ENCODE measurements at regions not wholly inside any gene's neighbourhood (a gene's known extent, or its start where the extent isn't known, plus 50 kb on each side); places are given as distances from the start of the nearest gene placed in this dataset.
A peak's percentile ranks its signal among the peaks of the same experiment; 100 is the strongest.

- no peaks in the 10 kb centered on the region for H3K4me1 Mint-ChIP-seq (ENCODE audit: unreplicated experiment)
- no peak overlapping the region for H3K4me3 Mint-ChIP-seq (ENCODE audit: unreplicated experiment)
- no peaks in the 10 kb centered on the region for H3K9me3 Mint-ChIP-seq (ENCODE audit: unreplicated experiment)
- H3K27ac Mint-ChIP-seq (ENCODE audit: unreplicated experiment), result no peak overlapping the region
- no peak for TF ChIP-seq CTCF (IDR thresholded peaks at IDR 0.05; ENCODE audit: unreplicated experiment)
- H3K27me3 Mint-ChIP-seq (ENCODE audit: unreplicated experiment), result no peaks in the 10 kb centered on the region
- H3K36me3 Mint-ChIP-seq (ENCODE audit: low read depth, unreplicated experiment), result no peaks in the 10 kb centered on the region
- DNase-seq (ENCODE audit: low spot score), result no peak
Observed at GRCh38 chr10:8898745-8899330, 844.4 kb downstream of the GATA3 start.

DNA sequence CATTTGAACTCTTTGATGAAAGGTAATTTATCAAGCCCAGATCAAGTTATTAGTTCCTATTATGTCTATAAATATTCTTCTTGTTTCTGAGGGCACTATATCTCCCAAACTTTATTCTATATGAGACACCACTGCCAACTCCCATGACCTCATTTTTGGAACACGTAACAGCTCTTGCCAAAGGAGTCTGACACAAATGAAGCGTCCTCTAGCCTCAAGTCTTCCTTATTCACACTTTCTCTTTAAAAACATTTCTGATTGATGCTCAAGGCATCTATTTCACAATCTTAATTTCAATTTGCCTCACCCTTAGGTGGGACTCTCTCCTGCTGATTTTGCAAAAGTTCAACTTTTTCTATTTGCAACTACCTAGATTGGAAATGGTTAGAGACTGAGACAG, 848.4 kb downstream of the GATA3 start:
- no peaks in the 10 kb centered on the region for H3K27me3 Mint-ChIP-seq (ENCODE audit: unreplicated experiment)
- H3K4me3 Mint-ChIP-seq (ENCODE audit: unreplicated experiment), result no peak overlapping the region
- H3K36me3 Mint-ChIP-seq (ENCODE audit: low read depth, unreplicated experiment), result no peaks in the 10 kb centered on the region
- H3K9me3 Mint-ChIP-seq (ENCODE audit: unreplicated experiment), result no peaks in the 10 kb centered on the region
- no peak for TF ChIP-seq CTCF (IDR thresholded peaks at IDR 0.05; ENCODE audit: unreplicated experiment)
- no peaks in the 10 kb centered on the region for H3K4me1 Mint-ChIP-seq (ENCODE audit: unreplicated experiment)
- no peak overlapping the region for H3K27ac Mint-ChIP-seq (ENCODE audit: unreplicated experiment)
- DNase-seq (ENCODE audit: low spot score), result no peak

DNA sequence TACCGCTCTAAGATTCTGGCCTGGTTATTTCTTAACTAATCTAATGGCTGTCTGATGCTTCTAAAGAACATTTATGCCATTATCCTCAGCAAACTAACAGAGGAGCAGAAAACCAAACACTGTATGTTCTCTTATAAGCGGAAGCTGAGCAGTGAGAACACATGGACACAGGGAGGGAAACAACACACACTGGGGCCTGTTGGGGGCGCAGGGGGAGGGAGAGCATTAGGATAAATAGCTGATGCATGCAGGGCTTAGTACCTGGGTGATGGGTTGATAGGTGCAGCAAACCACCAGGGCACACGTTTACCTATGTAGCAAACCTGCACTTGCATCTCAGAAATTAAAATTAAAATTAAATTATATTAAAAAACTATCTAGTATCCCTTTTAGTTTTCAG, 853.5 kb downstream of the GATA3 start:
- H3K36me3 Mint-ChIP-seq (ENCODE audit: low read depth, unreplicated experiment), result no peaks in the 10 kb centered on the region
- no peaks in the 10 kb centered on the region for H3K27me3 Mint-ChIP-seq (ENCODE audit: unreplicated experiment)
- peaks cover 7% of the 10 kb centered on the region for H3K4me1 Mint-ChIP-seq (ENCODE audit: unreplicated experiment)
- TF ChIP-seq CTCF (IDR thresholded peaks at IDR 0.05; ENCODE audit: unreplicated experiment), result no peak
- DNase-seq (ENCODE audit: low spot score), result peak; percentile 6
- H3K9me3 Mint-ChIP-seq (ENCODE audit: unreplicated experiment), result no peaks in the 10 kb centered on the region
- H3K4me3 Mint-ChIP-seq (ENCODE audit: unreplicated experiment), result no peak overlapping the region
- H3K27ac Mint-ChIP-seq (ENCODE audit: unreplicated experiment), result no peak overlapping the region

DNA sequence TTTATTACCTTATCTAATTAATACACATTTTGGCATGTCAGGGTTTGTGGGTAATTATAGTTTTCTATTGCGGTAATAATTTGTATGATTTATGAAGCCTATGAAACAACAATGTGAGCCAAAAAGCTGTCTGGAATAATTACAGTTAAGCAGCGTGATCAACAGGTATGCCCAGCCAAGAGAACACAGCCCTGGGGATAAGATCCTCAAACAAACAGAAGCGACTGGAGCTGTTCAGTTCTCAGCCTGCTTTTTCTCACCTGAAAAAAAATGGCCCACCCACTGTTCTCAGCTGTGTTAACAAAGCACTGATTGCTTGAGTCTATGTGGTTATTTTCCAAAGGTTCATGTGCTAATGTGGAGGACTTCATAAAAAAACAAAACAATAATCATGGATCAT, 855.8 kb downstream of the GATA3 start:
- no peaks in the 10 kb centered on the region for H3K9me3 Mint-ChIP-seq (ENCODE audit: unreplicated experiment)
- TF ChIP-seq CTCF (IDR thresholded peaks at IDR 0.05; ENCODE audit: unreplicated experiment), result no peak
- no peaks in the 10 kb centered on the region for H3K36me3 Mint-ChIP-seq (ENCODE audit: low read depth, unreplicated experiment)
- no peaks in the 10 kb centered on the region for H3K27me3 Mint-ChIP-seq (ENCODE audit: unreplicated experiment)
- no peak overlapping the region for H3K4me3 Mint-ChIP-seq (ENCODE audit: unreplicated experiment)
- H3K27ac Mint-ChIP-seq (ENCODE audit: unreplicated experiment), result no peak overlapping the region
- peaks cover 7% of the 10 kb centered on the region for H3K4me1 Mint-ChIP-seq (ENCODE audit: unreplicated experiment)
- no peak for DNase-seq (ENCODE audit: low spot score)

DNA sequence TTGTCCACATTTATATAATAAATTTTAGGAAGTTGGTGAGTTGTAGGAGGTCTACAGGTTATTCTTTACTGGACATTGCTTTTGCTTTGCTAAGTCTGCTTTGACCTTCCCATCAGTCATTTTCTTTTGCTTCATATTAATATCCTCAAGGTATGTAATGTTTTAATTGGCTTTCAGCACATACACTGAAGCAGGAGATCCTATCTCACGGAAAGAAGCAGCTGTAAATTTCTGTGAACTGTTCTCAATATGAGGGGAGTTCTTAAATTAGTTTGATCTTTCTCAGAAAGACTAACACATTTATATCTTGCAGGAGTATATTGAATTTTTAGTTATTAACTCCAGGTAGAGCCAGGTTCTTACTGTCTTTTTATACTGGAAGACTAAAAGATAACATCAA, 856.5 kb downstream of the GATA3 start:
- Mint-ChIP-seq H3K36me3 (ENCODE audit: low read depth, unreplicated experiment) (no peaks in the 10 kb centered on the region), H3K27ac (ENCODE audit: unreplicated experiment) (no peak overlapping the region), H3K27me3 (ENCODE audit: unreplicated experiment) (no peaks in the 10 kb centered on the region), H3K4me3 (ENCODE audit: unreplicated experiment) (no peak overlapping the region), H3K4me1 (ENCODE audit: unreplicated experiment) (peaks cover 7% of the 10 kb centered on the region), H3K9me3 (ENCODE audit: unreplicated experiment) (no peaks in the 10 kb centered on the region)
- no peak for DNase-seq (ENCODE audit: low spot score)
- TF ChIP-seq CTCF (IDR thresholded peaks at IDR 0.05; ENCODE audit: unreplicated experiment), result no peak
